ENCODE measurements at regions not wholly inside any gene's neighbourhood (a gene's known extent, or its start where the extent isn't known, plus 50 kb on each side); places are given as distances from the start of the nearest gene placed in this dataset.

DNA sequence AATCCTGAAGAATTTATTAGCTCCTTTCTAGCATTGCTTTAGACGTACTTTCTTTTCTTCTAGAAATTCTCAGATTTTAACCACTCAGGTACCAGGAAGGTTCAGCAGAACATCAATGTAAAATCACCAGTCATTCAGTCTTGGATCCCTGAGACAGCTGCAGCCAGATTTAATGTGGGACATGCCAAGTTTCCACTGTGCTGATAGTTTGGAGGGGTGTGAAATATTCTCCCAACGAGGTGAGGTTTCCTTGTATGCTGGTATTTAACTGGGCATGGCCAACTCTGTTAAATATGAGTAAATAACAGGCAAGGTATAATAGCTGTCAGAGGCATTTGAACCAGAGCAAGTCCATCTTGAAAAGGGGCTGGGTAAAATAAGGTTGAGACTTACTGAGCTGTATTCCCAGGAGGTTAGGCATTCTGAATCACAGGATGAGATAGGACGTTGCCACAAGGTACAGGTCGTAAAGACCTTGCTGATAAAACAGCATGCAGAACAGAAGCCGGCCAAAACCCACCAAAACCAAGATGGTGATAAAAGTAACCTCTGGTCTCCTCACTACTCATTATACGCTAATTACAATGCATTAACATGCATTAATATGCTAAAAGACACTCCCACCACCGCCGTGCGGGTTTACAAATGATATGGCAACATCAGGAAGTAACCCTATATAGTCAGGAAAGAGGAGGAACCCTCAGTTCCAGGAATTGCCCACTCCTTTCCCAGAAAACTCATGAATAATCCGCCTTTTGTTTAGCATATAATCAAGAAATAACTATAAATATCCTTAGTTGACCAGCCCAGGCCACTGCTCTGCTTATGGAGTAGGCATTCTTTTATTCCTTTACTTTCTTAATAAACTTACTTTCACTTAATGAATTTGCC is 75.2 kb upstream of the RASSF8 start:
- intact Hi-C loops (cut with DNase I; ENCODE audit: low total_unique reads), result no loop called here
- no peak for TF ChIP-seq POLR2AphosphoS5 (IDR thresholded peaks at IDR 0.05)
- TF ChIP-seq, protein P1, sequence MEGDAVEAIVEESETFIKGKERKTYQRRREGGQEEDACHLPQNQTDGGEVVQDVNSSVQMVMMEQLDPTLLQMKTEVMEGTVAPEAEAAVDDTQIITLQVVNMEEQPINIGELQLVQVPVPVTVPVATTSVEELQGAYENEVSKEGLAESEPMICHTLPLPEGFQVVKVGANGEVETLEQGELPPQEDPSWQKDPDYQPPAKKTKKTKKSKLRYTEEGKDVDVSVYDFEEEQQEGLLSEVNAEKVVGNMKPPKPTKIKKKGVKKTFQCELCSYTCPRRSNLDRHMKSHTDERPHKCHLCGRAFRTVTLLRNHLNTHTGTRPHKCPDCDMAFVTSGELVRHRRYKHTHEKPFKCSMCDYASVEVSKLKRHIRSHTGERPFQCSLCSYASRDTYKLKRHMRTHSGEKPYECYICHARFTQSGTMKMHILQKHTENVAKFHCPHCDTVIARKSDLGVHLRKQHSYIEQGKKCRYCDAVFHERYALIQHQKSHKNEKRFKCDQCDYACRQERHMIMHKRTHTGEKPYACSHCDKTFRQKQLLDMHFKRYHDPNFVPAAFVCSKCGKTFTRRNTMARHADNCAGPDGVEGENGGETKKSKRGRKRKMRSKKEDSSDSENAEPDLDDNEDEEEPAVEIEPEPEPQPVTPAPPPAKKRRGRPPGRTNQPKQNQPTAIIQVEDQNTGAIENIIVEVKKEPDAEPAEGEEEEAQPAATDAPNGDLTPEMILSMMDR (IDR thresholded peaks at IDR 0.05 in 8 of 11, conservative IDR thresholded peaks at IDR 0.05 in 3 of 11), result no peak
- TF ChIP-seq POLR2A (IDR thresholded peaks at IDR 0.05), result no peak
- Histone ChIP-seq H3K27me3 (replicated peaks in 1 of 7) (no peaks in the 10 kb centered on the region), H3K4me1 (no peaks in the 10 kb centered on the region), H3K36me3 (no peaks in the 10 kb centered on the region), H3K27ac (no peak overlapping the region), H3K9me3 (peaks cover 0 to 5% (median 0%) of the 10 kb centered on the region in 8 donors), H3K4me3 (no peak overlapping the region)
- DNase-seq, result no peak
- 70 to 83% (median 79%) methylated on average over 10 of the region's 10 CpGs for WGBS, 5 donors

DNA sequence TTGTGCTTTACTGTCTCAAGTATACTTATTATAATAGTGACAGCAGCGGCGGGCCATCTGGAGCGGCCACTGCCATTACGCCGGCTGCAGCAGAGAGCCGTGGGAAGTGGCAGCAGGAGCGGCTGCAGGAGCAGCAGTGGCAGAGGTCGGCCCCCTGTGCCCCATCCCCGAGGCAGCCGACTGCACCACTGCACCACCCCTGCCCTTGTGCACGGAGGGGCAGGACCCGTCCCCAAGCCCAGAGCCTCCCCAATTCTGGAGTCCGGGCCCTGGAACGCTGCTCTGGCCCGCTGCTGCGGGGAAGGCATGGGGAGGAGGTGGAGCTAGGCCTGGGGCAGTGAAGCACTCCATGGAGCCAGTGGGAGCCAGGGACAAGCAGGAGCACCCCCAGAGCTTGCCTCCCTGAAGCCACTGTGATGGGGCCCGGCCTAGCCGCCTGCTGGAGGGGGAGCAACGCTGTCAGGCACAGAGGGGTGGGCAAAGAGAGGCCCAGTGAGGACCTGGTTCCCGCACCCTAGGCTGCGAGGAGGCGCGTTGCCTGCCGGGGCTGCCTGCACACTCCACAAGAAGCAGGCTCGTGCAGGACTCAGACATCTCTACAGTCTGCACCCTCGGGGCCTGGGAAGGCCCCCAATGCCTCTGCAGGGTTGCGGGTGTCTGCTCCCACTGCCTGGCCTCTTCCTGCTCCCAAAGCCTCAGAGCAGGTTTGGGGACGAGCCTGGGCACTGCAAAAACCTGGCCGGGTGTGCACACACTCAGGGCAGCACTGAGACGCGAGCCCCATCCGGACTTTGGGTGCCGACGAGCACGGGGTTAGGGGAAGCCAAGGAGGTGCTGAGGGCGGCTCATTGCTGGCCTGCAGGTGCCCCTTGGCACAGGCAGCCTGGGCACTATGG is 74.2 kb upstream of the RASSF8 start:
- H3K27me3 ChIP-seq (replicated peaks in 1 of 7), result peaks cover 0 to 3% (median 0%) of the 10 kb centered on the region in 7 donors
- WGBS, 5 donors, result 90 to 94% (median 91%) methylated on average over 18 to 36 of the region's 36 CpGs
- H3K4me1 ChIP-seq, result no peaks in the 10 kb centered on the region
- H3K4me3 ChIP-seq, result no peak overlapping the region
- intact Hi-C loops (cut with DNase I; ENCODE audit: low total_unique reads), result no loop called here
- DNase-seq, result no peak
- TF ChIP-seq POLR2A (IDR thresholded peaks at IDR 0.05) (no peak), POLR2AphosphoS5 (IDR thresholded peaks at IDR 0.05) (no peak)
- TF ChIP-seq, protein P1 (IDR thresholded peaks at IDR 0.05 in 8 of 11, conservative IDR thresholded peaks at IDR 0.05 in 3 of 11), result no peak
- peaks cover 0 to 5% (median 0%) of the 10 kb centered on the region in 8 donors for H3K9me3 ChIP-seq
- no peaks in the 10 kb centered on the region for H3K36me3 ChIP-seq
- no peak overlapping the region for H3K27ac ChIP-seq

DNA sequence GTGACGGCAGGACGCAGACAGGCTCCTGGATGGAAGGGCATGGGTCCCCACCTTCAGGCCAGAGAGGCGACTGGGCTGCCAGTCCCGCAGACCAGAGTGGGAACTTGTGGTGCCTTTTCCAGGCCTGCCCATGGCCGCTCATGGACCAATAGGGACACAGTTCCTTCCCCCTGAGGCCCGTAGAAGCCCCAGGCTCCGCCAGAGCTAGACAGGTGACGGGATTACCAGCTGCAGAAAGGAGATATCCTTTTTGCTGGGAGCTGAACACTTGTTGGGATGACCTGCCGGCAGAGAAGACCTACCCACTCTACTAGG is 73.6 kb upstream of the RASSF8 start:
- Histone ChIP-seq H3K27me3 (replicated peaks in 1 of 7) (peaks cover 0 to 3% (median 0%) of the 10 kb centered on the region in 7 donors), H3K4me3 (no peak overlapping the region), H3K27ac (no peak overlapping the region), H3K36me3 (no peaks in the 10 kb centered on the region), H3K4me1 (no peaks in the 10 kb centered on the region), H3K9me3 (no peaks in the 10 kb centered on the region)
- TF ChIP-seq POLR2AphosphoS5 (IDR thresholded peaks at IDR 0.05), result no peak
- no peak for TF ChIP-seq POLR2A (IDR thresholded peaks at IDR 0.05)
- TF ChIP-seq, protein P1 (IDR thresholded peaks at IDR 0.05 in 8 of 11, conservative IDR thresholded peaks at IDR 0.05 in 3 of 11), result no peak
- no peak for DNase-seq
- intact Hi-C loops (cut with DNase I; ENCODE audit: low total_unique reads), result no loop called here
- WGBS, 5 donors, result 90 to 97% (median 93%) methylated on average over 9 of the region's 9 CpGs

DNA sequence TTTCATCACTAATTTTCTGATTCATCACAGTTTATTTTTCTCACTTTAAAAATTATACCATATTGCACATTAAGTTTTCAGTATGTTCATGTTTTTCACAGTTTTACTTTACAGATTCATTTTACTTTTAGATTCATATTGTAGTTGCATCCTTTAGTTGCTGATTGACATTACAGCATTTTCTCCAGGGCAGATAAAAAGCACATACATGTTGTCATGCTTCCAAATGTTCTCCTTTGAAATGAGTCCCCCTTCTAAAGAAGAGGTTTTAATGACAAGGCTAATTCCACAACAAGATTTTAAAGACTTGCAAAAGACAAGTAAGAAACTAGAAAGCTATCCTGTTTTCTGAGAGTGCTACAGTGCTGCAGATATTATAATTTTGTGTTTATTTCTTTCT is 72.1 kb upstream of the RASSF8 start:
- H3K36me3 ChIP-seq, result no peaks in the 10 kb centered on the region
- peaks cover 0 to 3% (median 0%) of the 10 kb centered on the region in 7 donors for H3K27me3 ChIP-seq (replicated peaks in 1 of 7)
- H3K9me3 ChIP-seq, result no peaks in the 10 kb centered on the region
- no peak for DNase-seq
- H3K4me3 ChIP-seq, result no peak overlapping the region
- intact Hi-C loops (cut with DNase I; ENCODE audit: low total_unique reads), result no loop called here
- no peak overlapping the region for H3K27ac ChIP-seq
- no peaks in the 10 kb centered on the region for H3K4me1 ChIP-seq
- TF ChIP-seq POLR2AphosphoS5 (IDR thresholded peaks at IDR 0.05) (no peak), POLR2A (IDR thresholded peaks at IDR 0.05) (no peak)
- TF ChIP-seq, protein P1 (IDR thresholded peaks at IDR 0.05 in 8 of 11, conservative IDR thresholded peaks at IDR 0.05 in 3 of 11), result no peak

All from spleen (tissue), 11 donors.